GM12878 (cell line): ENCODE measurements at regions not wholly inside any gene's neighbourhood (a gene's known extent, or its start where the extent isn't known, plus 50 kb on each side); places are given as distances from the start of the nearest gene placed in this dataset.

Experiments used
- POLR2A ChIP-seq: IDR thresholded peaks from 2 replicates; pipeline ENCODE4 v1.6.1; 2011; ENCODE audit warnings: low read depth, mild to moderate bottlenecking, low read length
- POLR2AphosphoS5 ChIP-seq: IDR thresholded peaks from 2 replicates; pipeline ENCODE4 v1.6.1; 2011; ENCODE audit warnings: mild to moderate bottlenecking, low read length, inconsistent platforms
- SIN3A ChIP-seq: IDR thresholded peaks from 2 replicates; pipeline ENCODE4 v1.6.1; 2012; ENCODE audit warnings: low read depth, low read length, improper control_type of control experiment
- SMC3 ChIP-seq: IDR thresholded peaks from 2 replicates; pipeline ENCODE4 v1.6.1; 2011; ENCODE audit warnings: low read length, improper control_type of control experiment, borderline replicate concordance
- TF ChIP-seq, protein P1 (sequence below), 3 experiments: IDR thresholded peaks in 2 of 3; conservative IDR thresholded peaks in 1 of 3; 2 replicates each; pipeline ENCODE4 v1.5.1; 2011; ENCODE audit warnings: low read depth in 3 of 3, low read length in 3 of 3, mild to moderate bottlenecking in 3 of 3, control low read depth in 2 of 3, moderate library complexity in 2 of 3, inconsistent platforms in 1 of 3, mixed read lengths in 1 of 3; ENCODE audit not compliant: control insufficient read depth in 2 of 3, insufficient read depth in 1 of 3; ENCODE audit errors: extremely low read depth in 1 of 3
- TF ChIP-seq, protein P2 (sequence below): IDR thresholded peaks from 2 replicates; pipeline ENCODE4 v1.6.1; 2011; ENCODE audit warnings: mild to moderate bottlenecking, low read depth, low read length, moderate library complexity; ENCODE audit not compliant: insufficient replicate concordance
- TF ChIP-seq, protein P3 (sequence below): fragments of 450-650 bp; formaldehyde crosslinking; IDR thresholded peaks from 2 replicates; pipeline ENCODE4 v1.5.0; 2022; ENCODE audit warnings: mild to moderate bottlenecking, missing genetic modification characterization

DNA sequence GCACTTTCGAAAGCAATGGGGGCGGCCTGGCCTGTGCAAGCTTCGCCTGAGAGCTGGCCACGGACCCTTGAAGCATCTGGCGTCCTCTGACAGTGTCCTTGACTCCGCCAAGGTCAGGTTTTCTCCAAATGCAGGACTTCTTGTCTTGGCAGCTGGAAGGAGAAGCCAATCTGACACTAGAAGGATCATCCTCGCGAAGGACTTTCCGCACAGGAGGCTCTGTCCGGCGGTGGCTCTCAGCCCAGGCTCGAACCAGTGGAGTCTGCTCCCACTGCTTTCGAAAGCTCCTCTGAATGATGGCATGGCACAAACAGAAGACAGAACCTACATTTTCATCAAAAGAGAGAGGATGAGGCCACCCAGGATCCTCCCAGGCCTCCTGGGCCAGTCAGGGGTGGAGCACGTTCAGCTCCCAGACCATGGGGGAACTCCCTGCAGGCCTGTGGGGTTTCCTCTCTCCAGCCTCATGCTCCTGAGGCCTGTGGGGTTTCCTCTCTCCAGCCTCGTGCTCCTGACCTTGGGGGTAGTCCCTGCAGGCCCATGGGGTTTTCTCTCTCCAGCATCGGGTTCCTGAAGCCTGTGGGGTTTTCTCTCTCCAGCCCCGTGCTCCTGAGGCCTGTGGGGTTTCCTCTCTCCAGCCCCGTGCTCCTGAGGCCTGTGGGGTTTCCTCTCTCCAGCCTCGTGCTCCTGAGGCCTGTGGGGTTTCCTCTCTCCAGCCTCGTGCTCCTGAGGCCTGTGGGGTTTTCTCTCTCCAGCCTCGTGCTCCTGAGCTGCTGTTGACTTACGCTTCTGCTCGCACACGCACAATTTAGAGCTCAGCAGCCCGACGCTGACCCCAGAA is 396.5 kb upstream of the SALL3 start:
- TF ChIP-seq POLR2A (no peak), SIN3A (no peak), SMC3 (no peak), POLR2AphosphoS5 (no peak)
- TF ChIP-seq, protein P1, sequence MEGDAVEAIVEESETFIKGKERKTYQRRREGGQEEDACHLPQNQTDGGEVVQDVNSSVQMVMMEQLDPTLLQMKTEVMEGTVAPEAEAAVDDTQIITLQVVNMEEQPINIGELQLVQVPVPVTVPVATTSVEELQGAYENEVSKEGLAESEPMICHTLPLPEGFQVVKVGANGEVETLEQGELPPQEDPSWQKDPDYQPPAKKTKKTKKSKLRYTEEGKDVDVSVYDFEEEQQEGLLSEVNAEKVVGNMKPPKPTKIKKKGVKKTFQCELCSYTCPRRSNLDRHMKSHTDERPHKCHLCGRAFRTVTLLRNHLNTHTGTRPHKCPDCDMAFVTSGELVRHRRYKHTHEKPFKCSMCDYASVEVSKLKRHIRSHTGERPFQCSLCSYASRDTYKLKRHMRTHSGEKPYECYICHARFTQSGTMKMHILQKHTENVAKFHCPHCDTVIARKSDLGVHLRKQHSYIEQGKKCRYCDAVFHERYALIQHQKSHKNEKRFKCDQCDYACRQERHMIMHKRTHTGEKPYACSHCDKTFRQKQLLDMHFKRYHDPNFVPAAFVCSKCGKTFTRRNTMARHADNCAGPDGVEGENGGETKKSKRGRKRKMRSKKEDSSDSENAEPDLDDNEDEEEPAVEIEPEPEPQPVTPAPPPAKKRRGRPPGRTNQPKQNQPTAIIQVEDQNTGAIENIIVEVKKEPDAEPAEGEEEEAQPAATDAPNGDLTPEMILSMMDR (IDR thresholded peaks at IDR 0.05 in 2 of 3, conservative IDR thresholded peaks at IDR 0.05 in 1 of 3; ENCODE audit: control insufficient read depth in 2 of 3, extremely low read depth in 1 of 3, insufficient read depth in 1 of 3, low read depth in 3 of 3, low read length in 3 of 3): no peak
- TF ChIP-seq, protein P2, sequence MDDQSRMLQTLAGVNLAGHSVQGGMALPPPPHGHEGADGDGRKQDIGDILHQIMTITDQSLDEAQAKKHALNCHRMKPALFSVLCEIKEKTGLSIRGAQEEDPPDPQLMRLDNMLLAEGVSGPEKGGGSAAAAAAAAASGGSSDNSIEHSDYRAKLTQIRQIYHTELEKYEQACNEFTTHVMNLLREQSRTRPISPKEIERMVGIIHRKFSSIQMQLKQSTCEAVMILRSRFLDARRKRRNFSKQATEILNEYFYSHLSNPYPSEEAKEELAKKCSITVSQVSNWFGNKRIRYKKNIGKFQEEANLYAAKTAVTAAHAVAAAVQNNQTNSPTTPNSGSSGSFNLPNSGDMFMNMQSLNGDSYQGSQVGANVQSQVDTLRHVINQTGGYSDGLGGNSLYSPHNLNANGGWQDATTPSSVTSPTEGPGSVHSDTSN: no peak
- TF ChIP-seq, protein P3, sequence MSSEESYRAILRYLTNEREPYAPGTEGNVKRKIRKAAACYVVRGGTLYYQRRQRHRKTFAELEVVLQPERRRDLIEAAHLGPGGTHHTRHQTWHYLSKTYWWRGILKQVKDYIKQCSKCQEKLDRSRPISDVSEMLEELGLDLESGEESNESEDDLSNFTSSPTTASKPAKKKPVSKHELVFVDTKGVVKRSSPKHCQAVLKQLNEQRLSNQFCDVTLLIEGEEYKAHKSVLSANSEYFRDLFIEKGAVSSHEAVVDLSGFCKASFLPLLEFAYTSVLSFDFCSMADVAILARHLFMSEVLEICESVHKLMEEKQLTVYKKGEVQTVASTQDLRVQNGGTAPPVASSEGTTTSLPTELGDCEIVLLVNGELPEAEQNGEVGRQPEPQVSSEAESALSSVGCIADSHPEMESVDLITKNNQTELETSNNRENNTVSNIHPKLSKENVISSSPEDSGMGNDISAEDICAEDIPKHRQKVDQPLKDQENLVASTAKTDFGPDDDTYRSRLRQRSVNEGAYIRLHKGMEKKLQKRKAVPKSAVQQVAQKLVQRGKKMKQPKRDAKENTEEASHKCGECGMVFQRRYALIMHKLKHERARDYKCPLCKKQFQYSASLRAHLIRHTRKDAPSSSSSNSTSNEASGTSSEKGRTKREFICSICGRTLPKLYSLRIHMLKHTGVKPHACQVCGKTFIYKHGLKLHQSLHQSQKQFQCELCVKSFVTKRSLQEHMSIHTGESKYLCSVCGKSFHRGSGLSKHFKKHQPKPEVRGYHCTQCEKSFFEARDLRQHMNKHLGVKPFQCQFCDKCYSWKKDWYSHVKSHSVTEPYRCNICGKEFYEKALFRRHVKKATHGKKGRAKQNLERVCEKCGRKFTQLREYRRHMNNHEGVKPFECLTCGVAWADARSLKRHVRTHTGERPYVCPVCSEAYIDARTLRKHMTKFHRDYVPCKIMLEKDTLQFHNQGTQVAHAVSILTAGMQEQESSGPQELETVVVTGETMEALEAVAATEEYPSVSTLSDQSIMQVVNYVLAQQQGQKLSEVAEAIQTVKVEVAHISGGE (CRISPR knock-in tag): no peak
